ENCODE measurements at regions not wholly inside any gene's neighbourhood (a gene's known extent, or its start where the extent isn't known, plus 50 kb on each side); places are given as distances from the start of the nearest gene placed in this dataset.

DNA sequence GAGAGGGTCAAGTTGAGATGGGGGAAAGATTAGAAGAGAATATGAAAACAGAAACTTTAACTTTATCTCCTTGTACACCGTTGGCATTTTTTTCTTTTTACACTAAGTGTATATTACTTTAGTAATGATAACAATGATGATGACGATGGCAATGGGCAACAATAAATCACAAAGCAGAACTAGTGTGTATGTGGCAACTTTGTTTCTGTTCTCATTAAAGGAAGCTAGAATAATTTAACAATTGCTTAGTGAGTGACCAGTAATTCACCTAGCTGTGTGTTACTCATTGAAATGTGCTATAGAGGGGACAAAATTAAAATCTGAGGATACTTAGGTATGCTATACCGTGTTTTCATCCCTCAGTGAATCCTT lies 318.5 kb upstream of the TBL1XR1 start:
- no peak overlapping the region for H3K56ac ChIP-seq (ENCODE audit: low read length)
- no peak overlapping the region for H3K4me3 ChIP-seq (ENCODE audit: low read length)
- no peak overlapping the region for H3K27ac ChIP-seq (ENCODE audit: low read depth, low read length)
- H3K36me3 ChIP-seq (ENCODE audit: control insufficient read depth, insufficient read depth, low read length) = no peaks in the 10 kb centered on the region
- no peak overlapping the region for H2BK120ac ChIP-seq (ENCODE audit: low read depth, low read length)
- H2BK5ac ChIP-seq (ENCODE audit: low read length) = no peak overlapping the region
- H3K4ac ChIP-seq (ENCODE audit: low read depth, low read length) = no peak overlapping the region
- H3K18ac ChIP-seq (ENCODE audit: low read length) = peak overlapping the region; percentile 81
- no peak overlapping the region for H3K9ac ChIP-seq (ENCODE audit: low read length)
- peak overlapping the region; percentile 39 for H2AK5ac ChIP-seq (ENCODE audit: low read length)
- no peak overlapping the region for H4K5ac ChIP-seq (ENCODE audit: low read length)
- H3K23ac ChIP-seq (ENCODE audit: low read length) = no peak overlapping the region
- no CpG with 5 or more reads among the region's 3 CpGs for WGBS (ENCODE audit: extremely low coverage, insufficient coverage, low lambda C conversion rate)
- no peaks in the 10 kb centered on the region for H3K79me2 ChIP-seq (ENCODE audit: control insufficient read depth, insufficient read depth, low read length)
- no peaks in the 10 kb centered on the region for H3K79me1 ChIP-seq (ENCODE audit: low read length)
- no peak overlapping the region for H3K4me2 ChIP-seq (ENCODE audit: low read length)
- no peak overlapping the region for H2BK15ac ChIP-seq (replicated peaks; ENCODE audit: low read depth)
- DNase-seq = no peak
- no peak overlapping the region for H4K8ac ChIP-seq (ENCODE audit: low read depth, low read length)
- peaks cover 8% of the 10 kb centered on the region for H3K4me1 ChIP-seq (ENCODE audit: control insufficient read depth, low read depth, low read length)
- no peaks in the 10 kb centered on the region for H3K27me3 ChIP-seq (ENCODE audit: insufficient read depth, low read length, poor library complexity)

DNA sequence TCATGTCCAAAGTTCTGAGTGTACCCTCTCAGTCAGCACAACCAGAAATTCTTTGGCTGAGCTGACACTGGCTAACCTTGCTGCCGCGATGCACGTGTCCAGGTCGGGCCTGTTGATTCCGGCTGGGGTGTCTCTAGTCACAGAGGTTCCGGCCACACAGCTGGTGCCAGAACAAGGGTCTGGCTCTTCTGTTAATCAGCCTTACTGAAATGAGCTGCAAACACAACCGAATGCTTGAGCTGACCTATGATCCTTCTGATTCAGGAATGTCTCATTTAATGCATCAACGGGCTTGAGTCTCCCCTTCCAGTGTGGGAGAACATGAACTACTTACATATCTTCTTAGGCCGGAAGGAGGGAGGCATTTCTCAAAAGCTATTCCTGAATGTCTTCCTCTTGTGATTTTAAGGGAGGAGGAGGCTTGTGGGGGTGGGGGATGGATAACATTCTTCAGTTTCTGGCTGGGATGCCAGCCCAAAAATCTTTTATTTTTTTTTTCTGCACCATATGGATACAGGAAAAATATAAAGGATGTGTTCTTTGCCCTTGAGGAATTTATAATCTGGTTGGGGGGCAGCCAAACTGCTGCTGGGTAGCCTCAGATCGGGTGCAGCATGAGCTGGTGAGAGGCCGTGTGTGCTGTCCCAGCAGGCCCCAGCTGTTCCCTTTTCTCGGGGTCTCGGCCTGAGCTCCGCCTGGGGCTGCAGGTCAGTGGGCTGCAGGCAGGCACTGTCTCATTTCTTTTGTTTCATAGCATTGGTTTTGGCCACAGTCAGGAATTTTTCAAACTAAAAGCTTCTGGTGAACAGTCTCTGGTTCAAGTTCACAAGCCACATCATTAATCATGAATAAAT lies 319.1 kb upstream of the TBL1XR1 start:
- Histone ChIP-seq H3K27ac (ENCODE audit: low read depth, low read length) (no peak overlapping the region), H3K23ac (ENCODE audit: low read length) (no peak overlapping the region), H3K36me3 (ENCODE audit: control insufficient read depth, insufficient read depth, low read length) (no peaks in the 10 kb centered on the region), H3K4ac (ENCODE audit: low read depth, low read length) (no peak overlapping the region), H2BK15ac (replicated peaks; ENCODE audit: low read depth) (no peak overlapping the region), H3K79me1 (ENCODE audit: low read length) (no peaks in the 10 kb centered on the region), H2BK120ac (ENCODE audit: low read depth, low read length) (peak overlapping the region; percentile 63), H3K56ac (ENCODE audit: low read length) (peak overlapping the region; percentile 63), H2AK5ac (ENCODE audit: low read length) (peak overlapping the region; percentile 39), H3K79me2 (ENCODE audit: control insufficient read depth, insufficient read depth, low read length) (no peaks in the 10 kb centered on the region), H3K4me3 (ENCODE audit: low read length) (no peak overlapping the region), H3K4me1 (ENCODE audit: control insufficient read depth, low read depth, low read length) (peaks cover 9% of the 10 kb centered on the region), H4K8ac (ENCODE audit: low read depth, low read length) (no peak overlapping the region), H3K27me3 (ENCODE audit: insufficient read depth, low read length, poor library complexity) (no peaks in the 10 kb centered on the region), H3K9ac (ENCODE audit: low read length) (no peak overlapping the region), H4K5ac (ENCODE audit: low read length) (no peak overlapping the region), H3K4me2 (ENCODE audit: low read length) (no peak overlapping the region), H3K18ac (ENCODE audit: low read length) (peak overlapping the region; percentile 85), H2BK5ac (ENCODE audit: low read length) (no peak overlapping the region)
- WGBS (ENCODE audit: extremely low coverage, insufficient coverage, low lambda C conversion rate) = no CpG with 5 or more reads among the region's 14 CpGs
- DNase-seq = peak; percentile 28

DNA sequence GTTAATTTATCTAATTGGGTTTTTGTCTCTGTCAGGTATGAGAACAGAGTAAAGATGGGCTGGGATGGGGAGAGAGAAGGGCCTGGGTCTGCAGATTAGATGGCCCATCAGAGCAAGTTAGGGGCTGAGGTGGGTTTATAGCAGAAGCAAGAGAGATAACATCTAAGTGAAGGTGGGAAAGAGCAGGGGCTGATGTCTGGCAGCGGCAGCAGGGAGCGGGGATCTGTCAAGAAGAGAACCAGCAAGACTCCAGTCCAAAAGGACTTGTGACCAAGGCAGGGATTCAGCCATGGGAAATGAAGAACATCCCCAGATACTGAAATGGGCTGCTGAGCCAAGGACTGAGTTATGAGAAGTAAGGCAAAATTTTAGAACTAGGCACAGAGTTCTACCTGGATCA lies 320.6 kb upstream of the TBL1XR1 start:
- DNase-seq = peak; percentile 63
- H3K4me2 ChIP-seq (ENCODE audit: low read length) = no peak overlapping the region
- no peak overlapping the region for H4K8ac ChIP-seq (ENCODE audit: low read depth, low read length)
- H3K56ac ChIP-seq (ENCODE audit: low read length) = peak overlapping the region; percentile 61
- peak overlapping the region; percentile 71 for H3K27ac ChIP-seq (ENCODE audit: low read depth, low read length)
- no peaks in the 10 kb centered on the region for H3K36me3 ChIP-seq (ENCODE audit: control insufficient read depth, insufficient read depth, low read length)
- H3K23ac ChIP-seq (ENCODE audit: low read length) = no peak overlapping the region
- H3K79me1 ChIP-seq (ENCODE audit: low read length) = no peaks in the 10 kb centered on the region
- no peaks in the 10 kb centered on the region for H3K79me2 ChIP-seq (ENCODE audit: control insufficient read depth, insufficient read depth, low read length)
- no peak overlapping the region for H4K5ac ChIP-seq (ENCODE audit: low read length)
- no peaks in the 10 kb centered on the region for H3K27me3 ChIP-seq (ENCODE audit: insufficient read depth, low read length, poor library complexity)
- H3K18ac ChIP-seq (ENCODE audit: low read length) = no peak overlapping the region
- no peak overlapping the region for H3K4ac ChIP-seq (ENCODE audit: low read depth, low read length)
- no peak overlapping the region for H3K9ac ChIP-seq (ENCODE audit: low read length)
- H2AK5ac ChIP-seq (ENCODE audit: low read length) = peak overlapping the region; percentile 72
- WGBS (ENCODE audit: extremely low coverage, insufficient coverage, low lambda C conversion rate) = no CpG with 5 or more reads among the region's 2 CpGs
- H3K4me3 ChIP-seq (ENCODE audit: low read length) = no peak overlapping the region
- no peak overlapping the region for H2BK15ac ChIP-seq (replicated peaks; ENCODE audit: low read depth)
- H2BK5ac ChIP-seq (ENCODE audit: low read length) = peak overlapping the region; percentile 94
- peaks cover 10% of the 10 kb centered on the region for H3K4me1 ChIP-seq (ENCODE audit: control insufficient read depth, low read depth, low read length)
- no peak overlapping the region for H2BK120ac ChIP-seq (ENCODE audit: low read depth, low read length)

DNA sequence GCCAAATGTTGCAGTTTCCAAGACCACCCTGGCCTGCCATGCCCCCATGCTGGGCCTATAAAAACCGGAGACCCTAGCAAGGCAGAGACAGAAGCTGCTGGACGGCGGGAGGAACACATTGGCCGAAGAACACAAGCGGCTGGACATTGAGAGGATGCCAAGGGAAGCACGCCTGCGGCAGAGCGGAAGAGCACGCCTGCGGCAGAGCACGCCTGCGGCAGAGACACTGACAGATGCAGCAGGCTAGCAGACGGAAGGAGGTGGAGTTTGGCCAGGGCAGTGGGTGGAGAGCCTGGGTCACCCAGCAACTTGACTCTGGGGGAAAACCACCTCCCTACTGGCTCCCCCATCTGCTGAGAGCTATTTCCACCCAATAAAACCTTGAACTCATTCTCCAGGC lies 322.3 kb upstream of the TBL1XR1 start:
- DNase-seq = no peak
- Histone ChIP-seq H4K8ac (ENCODE audit: low read depth, low read length) (no peak overlapping the region), H2BK15ac (replicated peaks; ENCODE audit: low read depth) (no peak overlapping the region), H3K4ac (ENCODE audit: low read depth, low read length) (peak overlapping the region; percentile 56), H3K23ac (ENCODE audit: low read length) (no peak overlapping the region), H3K4me3 (ENCODE audit: low read length) (no peak overlapping the region), H3K56ac (ENCODE audit: low read length) (peak overlapping the region; percentile 50), H2BK5ac (ENCODE audit: low read length) (peak overlapping the region; percentile 66), H3K27ac (ENCODE audit: low read depth, low read length) (no peak overlapping the region), H3K79me2 (ENCODE audit: control insufficient read depth, insufficient read depth, low read length) (no peaks in the 10 kb centered on the region), H2AK5ac (ENCODE audit: low read length) (peak overlapping the region; percentile 32), H3K18ac (ENCODE audit: low read length) (no peak overlapping the region), H3K36me3 (ENCODE audit: control insufficient read depth, insufficient read depth, low read length) (no peaks in the 10 kb centered on the region), H3K9ac (ENCODE audit: low read length) (no peak overlapping the region), H2BK120ac (ENCODE audit: low read depth, low read length) (peak overlapping the region; percentile 3), H4K5ac (ENCODE audit: low read length) (no peak overlapping the region), H3K4me2 (ENCODE audit: low read length) (no peak overlapping the region), H3K27me3 (ENCODE audit: insufficient read depth, low read length, poor library complexity) (no peaks in the 10 kb centered on the region), H3K79me1 (ENCODE audit: low read length) (no peaks in the 10 kb centered on the region), H3K4me1 (ENCODE audit: control insufficient read depth, low read depth, low read length) (peaks cover 10% of the 10 kb centered on the region)
- no CpG with 5 or more reads among the region's 13 CpGs for WGBS (ENCODE audit: extremely low coverage, insufficient coverage, low lambda C conversion rate)

GRCh38 chr3:177521305-177521704 lies 324.0 kb upstream of the TBL1XR1 start:
- Histone ChIP-seq H3K4me2 (ENCODE audit: low read length) (no peak overlapping the region), H2BK5ac (ENCODE audit: low read length) (no peak overlapping the region), H3K4ac (ENCODE audit: low read depth, low read length) (no peak overlapping the region), H3K27me3 (ENCODE audit: insufficient read depth, low read length, poor library complexity) (no peaks in the 10 kb centered on the region), H4K8ac (ENCODE audit: low read depth, low read length) (no peak overlapping the region), H3K4me1 (ENCODE audit: control insufficient read depth, low read depth, low read length) (peaks cover 10% of the 10 kb centered on the region), H3K23ac (ENCODE audit: low read length) (no peak overlapping the region), H4K5ac (ENCODE audit: low read length) (no peak overlapping the region), H3K4me3 (ENCODE audit: low read length) (no peak overlapping the region), H2BK15ac (replicated peaks; ENCODE audit: low read depth) (no peak overlapping the region), H3K18ac (ENCODE audit: low read length) (no peak overlapping the region), H3K9ac (ENCODE audit: low read length) (no peak overlapping the region), H3K27ac (ENCODE audit: low read depth, low read length) (no peak overlapping the region), H3K79me1 (ENCODE audit: low read length) (no peaks in the 10 kb centered on the region), H3K56ac (ENCODE audit: low read length) (no peak overlapping the region), H3K79me2 (ENCODE audit: control insufficient read depth, insufficient read depth, low read length) (no peaks in the 10 kb centered on the region), H3K36me3 (ENCODE audit: control insufficient read depth, insufficient read depth, low read length) (no peaks in the 10 kb centered on the region), H2BK120ac (ENCODE audit: low read depth, low read length) (no peak overlapping the region), H2AK5ac (ENCODE audit: low read length) (no peak overlapping the region)
- no CpG with 5 or more reads among the region's 8 CpGs for WGBS (ENCODE audit: extremely low coverage, insufficient coverage, low lambda C conversion rate)
- peak; percentile 79 for DNase-seq

DNA sequence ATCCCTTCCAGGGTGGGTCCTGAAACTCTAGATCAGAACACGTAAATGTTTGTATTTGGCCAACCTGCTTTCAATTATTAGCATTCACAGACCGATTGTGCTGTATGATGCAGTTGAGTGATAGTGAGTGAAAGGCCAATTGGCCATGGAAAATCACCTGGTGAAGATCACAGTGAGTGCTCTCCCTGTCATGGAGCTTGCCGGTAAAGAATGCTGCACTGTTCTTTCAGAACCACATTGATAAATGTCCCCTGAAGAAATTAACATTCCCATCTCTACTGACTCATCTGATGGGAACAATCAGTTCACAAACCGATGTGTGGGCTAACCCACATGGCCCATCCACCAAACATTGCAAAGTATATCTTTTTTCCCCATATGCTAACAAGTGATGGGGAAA lies 324.8 kb upstream of the TBL1XR1 start:
- no CpG with 5 or more reads among the region's 4 CpGs for WGBS (ENCODE audit: extremely low coverage, insufficient coverage, low lambda C conversion rate)
- no peaks in the 10 kb centered on the region for H3K79me1 ChIP-seq (ENCODE audit: low read length)
- no peak overlapping the region for H2BK120ac ChIP-seq (ENCODE audit: low read depth, low read length)
- no peak overlapping the region for H4K8ac ChIP-seq (ENCODE audit: low read depth, low read length)
- H3K4me2 ChIP-seq (ENCODE audit: low read length) = no peak overlapping the region
- no peak for DNase-seq
- H3K56ac ChIP-seq (ENCODE audit: low read length) = peak overlapping the region; percentile 11
- H2BK5ac ChIP-seq (ENCODE audit: low read length) = no peak overlapping the region
- H3K27ac ChIP-seq (ENCODE audit: low read depth, low read length) = no peak overlapping the region
- H3K18ac ChIP-seq (ENCODE audit: low read length) = peak overlapping the region; percentile 1
- peak overlapping the region; percentile 87 for H2AK5ac ChIP-seq (ENCODE audit: low read length)
- H3K27me3 ChIP-seq (ENCODE audit: insufficient read depth, low read length, poor library complexity) = no peaks in the 10 kb centered on the region
- no peak overlapping the region for H3K9ac ChIP-seq (ENCODE audit: low read length)
- H4K5ac ChIP-seq (ENCODE audit: low read length) = no peak overlapping the region
- no peak overlapping the region for H2BK15ac ChIP-seq (replicated peaks; ENCODE audit: low read depth)
- H3K23ac ChIP-seq (ENCODE audit: low read length) = no peak overlapping the region
- H3K4me1 ChIP-seq (ENCODE audit: control insufficient read depth, low read depth, low read length) = peaks cover 10% of the 10 kb centered on the region
- no peak overlapping the region for H3K4me3 ChIP-seq (ENCODE audit: low read length)
- H3K4ac ChIP-seq (ENCODE audit: low read depth, low read length) = no peak overlapping the region
- H3K79me2 ChIP-seq (ENCODE audit: control insufficient read depth, insufficient read depth, low read length) = no peaks in the 10 kb centered on the region
- H3K36me3 ChIP-seq (ENCODE audit: control insufficient read depth, insufficient read depth, low read length) = no peaks in the 10 kb centered on the region

Data from mesendoderm (in vitro differentiated cells).